OCI-LY7 (cell line): ENCODE measurements at regions not wholly inside any gene's neighbourhood (a gene's known extent, or its start where the extent isn't known, plus 50 kb on each side); places are given as distances from the start of the nearest gene placed in this dataset.

Experiments used
- BruUV-seq: library from RNA; stranded (reverse); fragments of 400-500 nt; replicated peaks from 2 replicates; lab custom pipeline; 2021; lab: Mats Ljungman, UMichigan
- CTCF ChIA-PET: fragments of 300-600 bp; sonication (Branson Sonifier 250); formaldehyde crosslinking; loops from one replicate; lab custom pipeline; 2022; ENCODE audit warnings: antibody characterized with exemption; ENCODE audit not compliant: unreplicated experiment; lab: Charles Lee
- POLR2A ChIA-PET: fragments of 300-600 bp; sonication (Branson Sonifier 250); formaldehyde crosslinking; loops from one replicate; lab custom pipeline; 2022; ENCODE audit warnings: antibody characterized with exemption; lab: Charles Lee
- DNase-seq: peaks from one replicate; pipeline ENCODE4 v3.0.0-alpha.2; 2015; ENCODE audit warnings: low spot score
- H2AFZ ChIP-seq: fragments of 200-600 bp; sonication (generic), shearing (Covaris generic); 2 replicates; pipeline ENCODE4 v1.6.1; 2014; ENCODE audit warnings: mild to moderate bottlenecking, antibody characterized with exemption, low read length, moderate library complexity
- H3K27ac ChIP-seq: fragments of 200-600 bp; sonication (generic); 2 replicates; pipeline ENCODE4 v1.5.1; 2014; ENCODE audit warnings: mixed run types, low read depth, mild to moderate bottlenecking, moderate library complexity, low read length, inconsistent platforms; ENCODE audit not compliant: poor library complexity, severe bottlenecking
- H3K36me3 ChIP-seq: fragments of 200-600 bp; sonication (generic); 2 replicates; pipeline ENCODE4 v1.6.1; 2014; ENCODE audit warnings: mild to moderate bottlenecking, antibody characterized with exemption, low read length, moderate library complexity, mixed read lengths; ENCODE audit not compliant: insufficient read depth
- H3K4me1 ChIP-seq: fragments of 200-600 bp; sonication (generic); 2 replicates; pipeline ENCODE4 v1.5.1; 2014; ENCODE audit warnings: mild to moderate bottlenecking, low read length; ENCODE audit not compliant: insufficient read depth, poor library complexity, severe bottlenecking
- H3K4me2 ChIP-seq: fragments of 200-600 bp; sonication (generic); 2 replicates; pipeline ENCODE4 v1.6.1; 2014; ENCODE audit warnings: mild to moderate bottlenecking, low read length
- H3K4me3 ChIP-seq: fragments of 200-600 bp; sonication (generic); 2 replicates; pipeline ENCODE4 v1.5.1; 2014; ENCODE audit warnings: mild to moderate bottlenecking, low read depth, low read length; ENCODE audit not compliant: poor library complexity, severe bottlenecking
- H3K79me2 ChIP-seq: fragments of 200-600 bp; sonication (generic); 2 replicates; pipeline ENCODE4 v1.6.1; 2016; ENCODE audit warnings: low read depth, mild to moderate bottlenecking, low read length, moderate library complexity, mixed read lengths; ENCODE audit not compliant: insufficient read depth
- H3K9me2 ChIP-seq: fragments of 200-600 bp; sonication (generic); 2 replicates; pipeline ENCODE4 v1.6.1; 2016; ENCODE audit warnings: mild to moderate bottlenecking, low read length, mixed read lengths; ENCODE audit not compliant: insufficient read depth
- H3K9me3 ChIP-seq: fragments of 200-600 bp; sonication (generic); 2 replicates; pipeline ENCODE4 v1.6.1; 2014; ENCODE audit warnings: mild to moderate bottlenecking, mixed run types, low read length, mixed read lengths
- H4K20me1 ChIP-seq: fragments of 200-600 bp; sonication (generic); 2 replicates; pipeline ENCODE4 v1.6.1; 2014; ENCODE audit warnings: mild to moderate bottlenecking, antibody characterized with exemption, low read length, moderate library complexity, mixed read lengths; ENCODE audit not compliant: insufficient read depth
- EZH2phosphoT487 ChIP-seq: fragments of 200-600 bp; sonication (generic); IDR thresholded peaks from 2 replicates; pipeline ENCODE4 v1.6.1; 2018; ENCODE audit warnings: low read depth, borderline replicate concordance, mild to moderate bottlenecking, mixed run types, antibody characterized with exemption, low read length, moderate library complexity, mixed read lengths
- intact Hi-C: fragments of 100-400 bp; cut with micrococcal nuclease; formaldehyde crosslinking; loops from one replicate; pipeline ENCODE4 v1.10.0; 2022; ENCODE audit not compliant: unreplicated experiment
- TF ChIP-seq, protein P1 (sequence below): fragments of 200-600 bp; sonication (generic); conservative IDR thresholded peaks from 2 replicates; pipeline ENCODE4 v1.5.1; 2014; ENCODE audit warnings: mild to moderate bottlenecking, antibody characterized with exemption, low read length, moderate library complexity, mixed read lengths

DNA sequence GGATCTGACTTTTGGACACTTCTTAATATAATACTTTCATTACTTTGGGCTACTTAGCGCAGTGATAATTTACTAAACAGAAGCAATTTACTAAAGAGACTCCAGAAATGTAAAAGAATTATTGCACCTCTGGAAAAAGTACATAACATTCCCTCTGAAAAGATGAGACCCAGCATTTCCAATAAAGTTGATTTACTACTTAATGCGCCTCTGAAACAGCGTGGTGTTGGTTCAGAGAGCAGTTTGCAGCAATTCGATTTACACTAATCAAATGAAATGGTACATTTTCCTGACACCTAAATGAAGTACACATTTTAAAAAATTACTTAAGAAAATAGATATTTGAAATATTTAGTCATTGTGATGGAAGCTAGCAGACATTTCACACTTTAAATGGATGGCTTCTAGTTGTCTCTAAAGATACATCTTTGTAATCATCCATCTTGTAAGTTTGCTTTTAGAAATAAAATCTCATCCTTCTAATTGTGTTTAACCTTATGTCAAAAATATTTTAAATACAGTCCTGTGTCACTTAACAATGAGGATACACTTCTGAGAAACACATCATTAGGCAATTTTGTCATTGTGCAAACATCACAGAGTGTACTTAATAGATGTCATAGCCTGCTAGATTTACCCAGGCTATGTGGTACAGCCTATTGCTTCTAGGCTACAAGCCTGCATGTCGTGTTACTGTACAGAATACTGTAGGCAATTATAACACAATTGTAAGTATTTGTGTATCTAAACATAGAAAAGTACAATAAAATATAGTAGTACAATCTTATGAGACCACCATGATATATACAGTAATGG is 284.6 kb upstream of the UBE2E3 start:
- Histone ChIP-seq H3K9me3 (no peaks in the 10 kb centered on the region), H3K4me2 (no peak overlapping the region), H3K9me2 (no peaks in the 10 kb centered on the region), H3K4me1 (no peaks in the 10 kb centered on the region), H3K79me2 (no peaks in the 10 kb centered on the region), H4K20me1 (no peaks in the 10 kb centered on the region), H3K27ac (no peak overlapping the region), H3K36me3 (no peaks in the 10 kb centered on the region), H2AFZ (no peak overlapping the region), H3K4me3 (no peak overlapping the region)
- ChIA-PET POLR2A (no interaction called here), CTCF (no interaction called here)
- no peak for DNase-seq
- BruUV-seq = no TSS peak
- intact Hi-C loops = no loop called here
- TF ChIP-seq, protein P1, sequence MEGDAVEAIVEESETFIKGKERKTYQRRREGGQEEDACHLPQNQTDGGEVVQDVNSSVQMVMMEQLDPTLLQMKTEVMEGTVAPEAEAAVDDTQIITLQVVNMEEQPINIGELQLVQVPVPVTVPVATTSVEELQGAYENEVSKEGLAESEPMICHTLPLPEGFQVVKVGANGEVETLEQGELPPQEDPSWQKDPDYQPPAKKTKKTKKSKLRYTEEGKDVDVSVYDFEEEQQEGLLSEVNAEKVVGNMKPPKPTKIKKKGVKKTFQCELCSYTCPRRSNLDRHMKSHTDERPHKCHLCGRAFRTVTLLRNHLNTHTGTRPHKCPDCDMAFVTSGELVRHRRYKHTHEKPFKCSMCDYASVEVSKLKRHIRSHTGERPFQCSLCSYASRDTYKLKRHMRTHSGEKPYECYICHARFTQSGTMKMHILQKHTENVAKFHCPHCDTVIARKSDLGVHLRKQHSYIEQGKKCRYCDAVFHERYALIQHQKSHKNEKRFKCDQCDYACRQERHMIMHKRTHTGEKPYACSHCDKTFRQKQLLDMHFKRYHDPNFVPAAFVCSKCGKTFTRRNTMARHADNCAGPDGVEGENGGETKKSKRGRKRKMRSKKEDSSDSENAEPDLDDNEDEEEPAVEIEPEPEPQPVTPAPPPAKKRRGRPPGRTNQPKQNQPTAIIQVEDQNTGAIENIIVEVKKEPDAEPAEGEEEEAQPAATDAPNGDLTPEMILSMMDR = no peak
- TF ChIP-seq EZH2phosphoT487 = no peak

DNA sequence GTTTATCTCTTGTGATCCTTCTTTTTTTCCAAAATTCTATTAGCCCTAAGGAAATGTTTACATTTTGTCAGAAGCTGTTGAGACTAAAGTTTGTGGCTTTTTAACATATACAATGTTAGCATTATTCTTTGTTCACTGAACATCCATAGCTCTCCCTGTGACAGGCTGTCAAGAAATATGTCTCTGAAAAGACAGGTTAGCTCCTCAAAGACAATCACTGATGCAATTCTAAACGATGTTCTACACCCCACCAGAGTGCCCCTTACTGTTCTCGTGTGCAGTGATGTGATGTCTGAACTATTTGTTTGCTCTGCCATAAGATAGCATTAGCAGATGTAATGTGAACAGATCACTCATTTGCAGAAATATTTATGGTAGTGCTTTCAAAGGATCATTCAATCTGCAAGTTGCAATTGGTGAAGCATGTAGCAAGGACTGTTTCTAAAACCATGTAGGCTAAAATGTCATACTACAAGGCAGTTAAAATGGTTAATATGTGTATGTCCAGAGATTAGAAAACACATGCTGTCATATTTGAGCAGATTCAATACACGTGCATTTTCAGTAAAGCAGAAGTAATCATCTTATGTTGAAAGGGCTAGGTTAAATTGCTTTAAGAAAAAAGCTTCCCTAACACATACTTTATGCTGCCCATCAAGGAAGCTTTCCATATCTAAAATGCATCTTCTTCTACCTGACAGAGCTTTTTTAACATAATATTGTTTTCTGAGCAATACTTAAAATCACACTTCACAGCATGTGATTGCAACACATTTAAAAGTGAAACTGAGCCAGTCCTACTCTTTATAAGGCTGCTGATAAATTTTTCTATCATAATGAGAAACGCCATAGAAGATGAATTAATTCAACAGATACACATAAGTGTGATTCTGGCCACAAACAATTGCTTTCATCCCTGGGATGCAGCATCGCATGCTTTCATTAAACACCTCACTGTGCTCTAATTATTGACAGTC is 285.7 kb upstream of the UBE2E3 start:
- Histone ChIP-seq H3K27ac (no peak overlapping the region), H3K4me1 (no peaks in the 10 kb centered on the region), H3K9me3 (no peaks in the 10 kb centered on the region), H2AFZ (no peak overlapping the region), H3K9me2 (no peaks in the 10 kb centered on the region), H3K36me3 (no peaks in the 10 kb centered on the region), H3K4me3 (no peak overlapping the region), H4K20me1 (no peaks in the 10 kb centered on the region), H3K4me2 (no peak overlapping the region), H3K79me2 (no peaks in the 10 kb centered on the region)
- intact Hi-C loops = no loop called here
- ChIA-PET POLR2A (interaction anchor here (0.7 kb wide), 1 partner anchor 19 kb away, joined by 3 read pairs; no protein-coding TSS in a partner anchor), CTCF (no interaction called here)
- TF ChIP-seq EZH2phosphoT487 = no peak
- TF ChIP-seq, protein P1 = no peak
- DNase-seq = no peak
- no TSS peak for BruUV-seq
